CD4-positive, alpha-beta T cell treated with Interleukin-15 for 4 hours (primary cell): ENCODE measurements at regions not wholly inside any gene's neighbourhood (a gene's known extent, or its start where the extent isn't known, plus 50 kb on each side); places are given as distances from the start of the nearest gene placed in this dataset.

ENCODE experiments used
- DNase-seq: peaks from one replicate; pipeline ENCODE4 v3.0.0-alpha.2; 2020; ENCODE audit warnings: low spot score

DNA sequence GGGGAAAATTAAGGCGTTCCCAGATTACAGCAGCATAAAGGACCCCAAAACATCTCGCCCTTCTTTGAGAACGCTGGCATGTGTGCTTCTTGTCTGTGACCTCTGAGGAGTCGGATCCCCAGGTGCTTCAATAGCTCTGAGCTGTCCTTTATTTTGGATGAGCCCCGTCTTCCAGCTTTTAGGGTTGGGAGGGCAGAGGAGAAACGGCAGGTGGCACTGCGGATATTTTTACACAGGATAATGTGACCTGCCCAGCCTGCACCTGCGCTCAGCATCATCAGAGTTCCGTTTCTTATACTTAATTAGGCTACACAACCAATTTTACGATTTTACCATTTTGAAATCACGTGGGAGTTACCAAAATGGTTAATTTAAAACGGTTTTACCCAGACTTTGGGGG, 147.7 kb upstream of the RPS6KA2 start:
- no peak for DNase-seq

DNA sequence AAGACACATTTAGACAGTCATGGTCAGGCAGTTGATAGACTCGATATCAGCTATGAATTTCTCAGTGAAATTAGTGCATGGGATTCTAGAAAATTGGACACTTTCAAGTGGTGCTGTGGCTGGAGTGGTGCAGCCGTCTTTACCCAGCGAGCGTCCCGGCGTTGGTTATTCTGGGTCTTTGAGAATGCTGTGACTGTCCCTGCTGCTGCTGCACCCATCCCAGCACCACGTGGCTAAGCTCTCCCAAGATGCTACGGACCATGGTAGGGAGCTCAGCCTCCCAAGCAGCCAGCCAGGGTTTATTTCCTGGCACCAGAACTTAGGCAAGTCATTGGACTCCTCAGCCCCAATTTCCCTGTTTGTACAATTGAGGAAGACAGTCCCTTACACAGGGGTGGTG, 147.2 kb upstream of the RPS6KA2 start:
- DNase-seq, result no peak

DNA sequence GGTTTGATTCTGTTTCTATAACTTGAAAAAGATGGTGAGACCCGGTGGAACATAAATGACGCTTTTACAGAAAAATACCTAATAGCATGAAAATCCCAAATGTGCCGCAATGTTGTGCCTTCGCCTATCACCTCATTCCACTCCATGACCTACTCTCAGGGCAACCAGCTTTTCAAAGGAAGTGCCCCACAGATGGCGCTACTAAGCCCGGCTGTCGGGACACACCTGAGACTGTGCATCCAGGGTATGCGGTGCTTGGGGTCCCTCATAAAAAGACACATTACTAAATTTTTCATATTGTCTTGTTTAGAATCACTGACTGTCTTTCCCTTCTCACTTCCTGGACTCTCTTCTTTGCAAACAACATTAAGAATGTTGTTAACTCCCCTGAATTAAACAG, 145.5 kb upstream of the RPS6KA2 start:
- no peak for DNase-seq

DNA sequence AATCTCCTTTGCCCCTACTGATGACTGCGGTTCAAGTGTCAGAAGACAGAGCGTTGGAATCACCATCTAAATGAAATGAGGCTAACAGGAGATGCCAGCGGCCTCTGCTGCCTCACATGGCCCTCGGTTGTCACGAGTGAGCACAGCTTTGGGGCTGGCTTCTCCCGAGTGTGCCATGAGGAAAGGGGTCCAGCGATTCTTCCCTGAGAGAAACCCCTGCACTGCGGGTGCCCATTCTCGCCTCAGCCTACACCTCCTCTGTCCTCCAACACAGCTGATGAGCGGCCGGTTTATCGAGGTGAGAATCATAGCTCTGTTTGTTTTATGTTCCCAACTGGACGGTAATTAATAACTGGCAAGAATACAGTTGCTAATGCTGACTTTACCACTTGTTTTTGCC, 144.7 kb upstream of the RPS6KA2 start:
- DNase-seq, result no peak

DNA sequence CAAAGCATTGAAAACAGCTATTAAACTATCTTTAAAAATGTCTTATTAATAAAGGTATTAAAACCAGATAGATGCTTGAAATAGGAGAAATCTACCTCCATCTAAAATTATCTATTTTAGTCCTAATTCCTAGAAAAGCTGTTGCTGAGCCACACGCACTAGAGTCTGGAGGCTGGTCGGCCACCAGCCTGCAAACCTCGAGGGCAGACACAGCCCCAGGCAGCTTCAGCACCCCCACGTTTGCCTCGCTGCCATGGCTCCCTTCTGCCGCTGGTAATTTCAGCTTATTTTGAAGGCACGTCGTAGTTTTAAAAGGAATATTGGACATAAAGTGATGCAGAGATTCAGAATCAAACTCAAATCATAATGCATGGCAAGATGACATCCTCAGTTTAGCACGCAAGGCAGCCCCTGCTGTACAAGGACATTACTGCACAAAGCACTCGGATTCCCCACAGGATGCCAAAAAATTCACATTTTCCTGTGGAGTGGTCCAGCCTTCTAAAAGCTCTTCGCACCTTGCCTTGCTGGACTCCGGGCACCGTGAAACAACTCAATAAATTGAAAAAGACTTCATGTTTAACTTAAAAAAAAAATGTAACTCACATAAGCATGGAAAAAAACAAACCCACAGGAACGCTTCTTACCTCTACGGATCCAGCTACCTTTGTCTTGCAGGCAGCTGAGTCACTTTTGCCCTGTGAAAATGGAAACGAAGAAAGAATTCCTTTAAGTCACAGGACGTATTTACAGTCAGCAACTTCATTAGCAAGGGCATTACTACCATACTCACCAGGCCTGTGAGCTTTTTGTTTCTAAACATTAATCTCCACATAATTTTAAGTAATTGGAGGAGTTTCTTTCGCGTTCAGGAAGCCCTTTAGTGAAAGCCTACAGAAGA, 143.4 kb upstream of the RPS6KA2 start:
- DNase-seq, result no peak

DNA sequence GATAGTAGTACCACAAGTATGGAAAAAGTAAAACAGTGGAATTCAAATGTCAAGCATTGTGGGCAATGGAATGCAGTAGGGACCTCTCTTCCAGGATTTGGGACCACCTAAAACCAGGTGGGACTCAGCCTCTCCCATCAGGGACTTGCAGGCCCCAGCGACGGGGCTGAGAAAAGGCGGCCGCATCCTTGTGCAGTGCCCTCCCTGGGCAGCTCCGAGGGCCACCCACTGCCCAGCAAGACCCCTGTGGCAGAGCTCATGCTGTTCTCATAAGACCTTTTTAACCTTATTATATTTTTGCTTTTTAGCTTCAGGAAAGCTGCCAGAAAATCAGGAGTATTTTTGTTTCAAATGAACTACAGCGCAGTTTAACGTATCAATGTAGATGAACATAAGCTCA, 142.6 kb upstream of the RPS6KA2 start:
- no peak for DNase-seq

DNA sequence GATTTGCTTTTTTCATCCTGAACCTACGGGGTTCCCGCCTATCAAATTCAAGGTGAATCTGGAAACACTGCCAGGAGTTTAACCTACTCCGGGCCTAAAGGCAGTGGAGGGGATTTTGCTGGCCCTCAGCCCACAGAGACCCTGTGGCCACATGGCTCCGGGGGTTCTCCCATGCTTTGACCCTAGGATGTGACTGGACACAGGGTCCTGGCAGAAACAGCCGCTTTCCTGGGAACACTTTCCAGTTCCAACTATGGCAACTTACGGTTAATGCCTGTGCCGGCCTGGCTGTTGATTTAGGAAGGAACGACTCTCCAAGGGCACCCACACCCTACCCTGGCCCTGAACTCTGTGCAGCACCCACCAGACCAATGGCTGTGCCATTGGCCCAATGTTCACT, 141.7 kb upstream of the RPS6KA2 start:
- DNase-seq, result no peak

DNA sequence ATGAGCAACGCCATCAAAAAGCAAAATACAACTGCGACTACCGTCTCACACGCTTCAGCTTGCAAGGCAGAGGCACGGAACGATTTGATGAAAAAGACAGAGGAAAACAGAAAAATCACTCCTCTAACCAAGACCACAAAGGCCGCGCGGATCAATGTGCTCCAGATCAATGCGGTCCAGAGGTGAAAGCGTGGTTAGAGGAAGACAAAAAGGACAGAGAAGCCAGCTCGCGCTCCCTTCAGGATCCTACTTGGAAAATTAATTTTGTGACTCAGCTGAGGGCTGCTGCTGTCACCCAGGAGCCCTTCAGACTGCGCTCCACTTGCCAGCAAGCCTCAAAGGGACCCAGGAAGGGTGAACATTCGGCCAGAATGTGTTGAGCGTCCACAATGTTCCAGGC, 140.2 kb upstream of the RPS6KA2 start:
- DNase-seq, result no peak

DNA sequence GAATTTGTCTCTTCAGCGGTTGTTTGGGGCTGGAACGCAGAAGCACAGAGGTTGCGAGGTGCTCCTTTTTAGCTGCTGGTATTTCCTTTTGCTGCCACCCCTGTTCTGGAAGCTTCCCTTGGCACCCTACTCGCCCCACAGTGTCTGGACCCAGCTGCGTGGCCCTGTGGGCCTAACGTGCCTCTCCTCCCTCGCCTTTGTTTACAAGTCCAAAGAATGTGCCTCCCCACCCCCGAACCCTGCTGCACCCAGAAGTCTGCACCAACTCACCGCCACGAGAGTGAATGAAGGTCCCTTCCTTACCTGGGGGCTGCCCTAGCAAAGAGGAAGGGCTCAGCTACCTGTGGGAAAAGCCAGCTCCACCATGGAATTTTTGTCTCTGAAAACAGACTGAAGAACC, 139.7 kb upstream of the RPS6KA2 start:
- no peak for DNase-seq

DNA sequence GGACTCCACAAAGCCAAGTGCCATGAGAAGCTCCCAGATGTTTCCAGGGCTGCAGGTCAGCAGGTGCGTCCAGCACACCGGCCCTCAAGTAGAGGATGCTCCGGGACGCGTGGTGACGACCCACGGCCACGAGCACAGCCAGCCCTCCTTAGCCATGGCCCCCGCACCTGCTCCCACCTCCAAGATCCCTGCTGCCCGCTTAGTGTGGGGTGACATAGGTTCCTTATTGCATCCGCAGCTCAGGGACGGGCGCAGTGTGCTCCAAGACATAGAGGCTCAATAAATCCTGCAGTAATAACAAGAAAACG, 138.1 kb upstream of the RPS6KA2 start:
- no peak for DNase-seq

DNA sequence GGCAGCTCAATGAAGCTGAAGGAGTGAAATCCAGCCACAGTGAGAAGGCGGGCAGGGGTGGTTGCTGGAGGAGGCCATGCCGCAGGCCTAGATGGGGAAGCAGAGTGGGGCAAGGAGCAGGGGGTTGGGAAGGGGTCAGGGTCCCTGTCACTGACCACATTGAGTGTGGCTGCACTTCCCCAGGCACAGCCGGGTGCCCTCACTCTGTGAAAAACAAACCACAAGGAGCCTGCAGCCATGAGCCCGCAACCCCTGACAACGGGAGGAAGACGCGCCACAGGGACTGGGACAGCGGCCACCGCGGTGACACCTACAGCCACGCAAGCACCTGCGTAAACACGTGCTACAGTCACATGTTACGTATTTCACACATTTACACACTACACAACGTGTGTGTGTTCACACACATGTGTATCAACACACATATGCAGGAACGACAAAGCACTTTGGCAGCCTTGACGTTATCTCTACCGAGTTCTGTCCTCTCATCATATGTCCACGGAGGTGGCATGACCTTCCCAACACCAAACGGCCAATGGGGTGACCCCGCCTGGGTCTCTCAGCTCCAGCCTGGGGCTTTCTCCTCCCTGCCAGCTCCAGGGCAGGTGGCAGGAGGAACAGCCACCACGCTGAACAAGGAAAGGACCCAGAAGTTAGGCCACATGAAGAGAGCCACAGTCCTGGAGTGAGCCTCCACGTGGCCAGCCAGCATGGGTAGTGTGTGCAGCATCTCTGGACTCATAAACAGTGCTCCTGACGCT, 137.6 kb upstream of the RPS6KA2 start:
- DNase-seq, result no peak

DNA sequence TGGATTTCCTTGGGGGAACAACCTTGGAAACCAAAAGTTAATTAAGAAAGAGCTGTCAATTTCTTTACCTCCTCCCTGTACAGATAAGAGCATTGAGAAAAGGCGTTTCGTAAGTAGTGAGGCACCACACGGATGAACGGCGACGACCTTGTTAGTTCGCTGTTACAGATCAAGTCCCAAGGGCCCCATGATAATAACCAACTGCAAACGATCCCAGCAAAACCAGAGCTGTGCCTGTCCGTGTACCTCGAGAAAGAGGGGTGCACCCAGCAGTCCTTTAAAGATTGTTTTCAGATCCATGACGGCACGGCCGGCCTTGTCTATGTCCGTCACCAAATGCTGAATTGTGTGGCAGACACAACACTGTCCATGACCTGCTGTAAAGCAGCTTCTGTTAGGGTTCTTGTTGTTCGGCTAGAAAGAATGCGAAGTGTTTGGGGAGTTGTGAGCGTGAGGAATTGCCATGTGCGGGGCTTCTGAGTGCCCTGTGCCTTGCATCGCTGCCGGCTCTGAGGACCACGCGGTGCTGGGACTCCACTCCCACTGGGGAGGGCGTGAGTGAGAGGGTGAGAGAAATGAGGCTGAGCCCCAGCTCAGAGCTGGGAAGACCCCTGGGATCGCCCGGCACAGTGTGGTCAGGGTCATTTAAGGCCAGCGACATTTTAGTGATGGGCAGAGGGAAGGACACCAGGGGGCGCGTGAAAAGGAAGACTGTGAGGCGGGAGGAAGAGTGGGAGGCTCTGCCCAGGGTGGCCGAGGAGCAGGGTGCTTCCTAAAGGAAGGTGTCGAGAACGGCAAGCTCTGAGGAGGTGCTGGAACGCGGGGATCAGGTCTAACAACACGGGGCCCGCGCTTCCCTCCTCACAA, 136.8 kb upstream of the RPS6KA2 start:
- DNase-seq, result no peak

DNA sequence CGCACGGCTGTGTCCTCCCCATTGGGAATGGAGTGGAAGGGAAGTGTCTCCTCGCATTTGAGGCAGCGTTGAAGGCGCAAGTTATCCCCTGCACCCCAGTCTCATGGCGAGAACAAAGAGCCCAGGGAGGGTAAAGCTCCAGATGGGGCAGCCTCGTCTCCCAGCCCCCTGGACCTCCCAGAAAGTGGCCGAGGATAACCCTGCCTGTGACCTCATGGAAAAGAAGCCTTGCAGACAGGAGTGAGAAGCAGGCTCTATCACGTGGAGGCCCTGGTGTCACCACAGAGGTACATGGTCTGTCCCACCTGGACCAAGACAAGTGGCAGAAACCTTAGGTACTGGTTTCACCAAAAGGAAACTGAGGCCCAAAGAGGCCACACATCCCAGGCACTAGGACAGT, 134.8 kb upstream of the RPS6KA2 start:
- DNase-seq, result no peak

DNA sequence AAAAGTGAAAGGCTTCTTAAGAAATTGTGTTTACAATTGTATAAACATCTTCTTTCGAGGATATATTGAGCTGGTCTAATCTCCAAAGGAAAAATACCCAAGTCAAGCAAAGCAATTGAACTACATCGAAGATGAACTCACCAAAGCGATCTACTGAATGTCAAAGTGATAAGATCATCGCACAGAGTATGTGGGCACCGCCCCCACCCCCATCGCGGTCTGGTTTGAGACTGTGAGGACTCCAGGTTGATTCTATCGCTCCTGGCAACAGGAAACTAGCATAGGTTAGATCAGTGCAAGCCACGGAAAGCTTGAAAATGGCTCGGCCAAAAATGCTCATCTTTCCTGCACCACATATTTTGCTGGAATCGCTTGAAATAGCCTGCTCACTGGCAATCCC, 133.2 kb upstream of the RPS6KA2 start:
- peak; percentile 37 for DNase-seq

DNA sequence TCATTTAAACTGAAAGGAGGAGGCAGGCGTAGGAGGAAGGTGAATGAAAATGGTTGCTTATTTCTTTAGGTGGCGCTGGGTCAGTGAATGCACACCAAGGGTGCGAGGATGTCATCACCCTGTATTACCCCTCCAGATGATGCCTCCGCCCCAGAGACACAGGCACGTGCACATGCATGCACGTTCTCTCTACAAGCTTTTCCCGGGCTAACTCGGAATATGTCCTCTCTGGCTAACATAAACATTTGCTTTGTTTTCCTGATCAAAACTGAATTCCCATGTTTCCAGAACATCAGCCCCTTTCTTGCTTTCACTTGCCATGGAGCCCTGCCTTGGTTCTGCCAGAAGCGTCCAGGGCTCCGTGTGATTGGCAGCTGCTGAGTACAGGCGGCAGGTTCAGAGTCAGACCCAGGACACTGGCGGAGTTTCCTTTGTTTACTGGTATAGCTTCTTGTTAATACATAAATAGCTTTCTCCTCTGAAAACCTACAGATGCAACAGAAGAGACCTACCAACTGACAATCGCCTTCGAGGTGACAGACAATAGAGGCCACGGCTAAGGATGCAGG, 131.2 kb upstream of the RPS6KA2 start:
- DNase-seq, result no peak

DNA sequence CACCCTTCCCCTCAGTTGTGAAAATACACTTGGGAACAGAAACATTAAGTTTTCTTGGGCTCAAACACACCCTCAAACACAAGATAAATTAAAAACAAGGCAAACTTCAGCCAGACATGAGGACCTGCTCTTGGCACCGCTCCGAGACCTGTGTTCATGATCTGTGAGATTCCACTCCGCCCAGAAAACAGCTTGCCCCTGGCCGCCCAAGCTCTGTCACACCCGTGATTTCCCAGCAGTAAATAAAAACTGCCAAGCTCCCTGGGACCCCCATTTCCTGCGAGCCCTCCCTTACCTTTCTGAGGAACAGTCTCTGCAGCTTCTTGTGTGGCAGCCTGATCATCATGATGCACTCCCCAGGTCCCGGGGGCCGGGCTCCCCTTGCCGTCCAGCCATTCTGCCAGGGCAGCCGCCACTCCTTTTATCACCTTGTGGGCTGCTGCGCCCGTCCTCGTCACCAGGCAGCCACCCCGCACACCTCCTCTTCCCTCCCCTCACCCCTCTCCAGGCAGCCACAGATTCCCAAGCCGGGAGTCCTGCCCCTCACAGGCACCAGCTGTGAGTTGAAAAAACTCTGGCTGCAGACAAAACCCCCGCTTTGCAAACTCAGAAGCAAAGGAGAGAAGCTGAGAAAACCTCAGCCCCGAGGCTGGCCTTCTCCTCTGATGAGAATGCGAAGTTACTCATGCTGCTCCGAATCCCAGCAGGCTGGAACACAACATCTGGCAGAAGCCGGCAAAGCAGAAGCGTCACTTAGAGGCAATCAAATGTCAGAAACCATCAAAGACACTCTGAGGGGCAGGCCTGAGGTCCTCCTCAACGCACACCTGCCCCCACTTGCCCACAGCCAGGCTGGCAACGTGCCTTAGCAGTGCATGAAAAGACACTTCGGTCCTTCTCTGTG, 130.4 kb upstream of the RPS6KA2 start:
- DNase-seq, result no peak

DNA sequence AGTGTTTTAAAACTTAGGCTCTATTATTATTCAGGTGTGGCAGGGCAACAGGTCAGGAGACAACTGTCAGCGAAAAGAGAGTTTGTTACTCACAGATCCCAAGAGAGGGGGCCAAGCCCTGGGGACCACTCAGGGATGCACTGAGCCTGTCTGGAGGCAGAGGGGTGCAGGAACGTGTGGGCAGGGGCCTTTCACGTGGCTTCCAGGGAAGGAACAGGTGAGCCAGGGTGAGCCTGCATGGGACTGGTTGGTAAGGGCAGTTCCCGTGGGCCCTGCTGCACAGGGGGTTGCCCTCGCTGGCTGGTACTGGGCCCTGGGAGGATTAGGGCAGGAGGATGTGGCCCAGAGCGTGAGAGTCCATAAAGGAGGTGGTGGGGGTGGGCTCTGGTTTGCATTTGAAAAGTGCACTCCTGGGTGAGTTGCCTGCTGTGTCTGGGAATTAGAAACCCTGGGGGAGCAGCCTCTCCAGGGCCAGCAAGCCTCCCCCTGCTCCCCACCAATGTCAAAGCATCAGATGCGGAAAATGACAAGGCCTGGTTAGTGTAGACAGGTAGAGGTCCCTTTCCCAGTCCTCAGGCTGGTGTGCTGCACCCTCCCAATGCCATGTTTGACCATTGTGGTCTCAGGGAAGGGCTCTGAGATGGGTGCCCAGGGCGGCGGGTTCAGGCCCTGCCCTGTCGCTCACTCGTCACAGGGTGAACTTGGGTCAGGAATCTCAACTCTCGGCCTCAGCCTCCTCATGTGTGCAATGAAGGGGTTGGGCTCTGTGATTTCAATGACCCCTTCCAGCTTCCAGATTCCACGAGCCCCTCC, 127.4 kb upstream of the RPS6KA2 start:
- DNase-seq, result no peak

DNA sequence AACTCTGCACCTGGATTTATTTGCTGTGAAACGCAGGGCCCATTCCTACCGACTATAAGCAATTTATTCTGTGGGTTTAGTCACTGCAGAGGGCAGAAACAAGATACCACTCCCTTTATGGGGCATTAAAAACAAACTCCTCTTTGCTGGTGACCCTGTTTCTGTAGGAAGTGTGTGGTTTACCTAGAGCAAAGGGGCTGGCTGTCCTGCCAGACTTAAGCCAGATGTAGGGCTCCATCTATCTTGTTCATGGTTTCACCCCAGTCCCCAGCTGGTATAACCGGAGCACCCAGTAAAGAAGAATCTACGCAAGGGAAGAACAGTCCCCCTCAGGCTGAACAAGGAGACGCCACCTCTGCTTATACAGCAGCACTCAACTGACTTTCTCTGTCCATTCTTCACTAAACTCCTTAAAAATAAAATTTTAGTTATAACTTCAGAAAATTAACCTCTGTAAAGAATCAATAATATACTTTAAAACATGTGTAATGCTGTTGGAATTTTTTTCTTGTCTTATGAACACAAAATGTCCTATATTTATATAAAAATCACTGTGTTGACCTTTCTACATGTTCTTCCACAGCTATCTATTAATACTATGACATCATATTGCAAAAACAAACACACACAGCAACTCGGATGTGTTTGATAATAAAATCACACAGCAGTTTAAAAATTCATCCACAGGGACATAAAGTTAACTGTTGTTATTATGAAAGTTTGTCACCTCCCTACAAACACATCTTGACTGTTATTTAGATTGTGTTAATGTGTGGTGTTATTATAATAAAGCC, 126.1 kb upstream of the RPS6KA2 start:
- no peak for DNase-seq

DNA sequence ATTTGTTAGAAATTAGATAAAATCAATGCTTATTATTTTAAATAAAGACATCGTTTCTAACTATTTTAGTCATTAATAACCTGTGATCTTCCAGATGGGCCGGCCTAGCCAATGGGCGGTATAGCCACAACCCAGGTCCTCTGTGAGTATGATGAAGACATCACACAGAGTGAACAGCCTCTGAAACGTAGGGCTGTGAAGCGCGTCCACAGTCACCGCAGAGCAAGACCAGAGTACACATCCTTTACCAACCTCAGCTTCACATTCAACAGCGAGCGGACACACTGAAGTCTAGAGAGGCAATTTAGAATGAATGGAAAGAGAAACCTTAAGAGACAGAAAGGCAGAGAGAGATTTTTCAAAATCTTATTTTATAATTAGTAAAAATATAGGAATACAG, 125.0 kb upstream of the RPS6KA2 start:
- no peak for DNase-seq
